HG03558 (cell line): ENCODE measurements at regions not wholly inside any gene's neighbourhood (a gene's known extent, or its start where the extent isn't known, plus 50 kb on each side); places are given as distances from the start of the nearest gene placed in this dataset.
"Not testable (repeated sequence)": the region's sequence is repeated elsewhere in the genome, so short reads cannot be mapped to it uniquely, and the experiment has no call there.

Experiments used
- ATAC-seq: cut with Tn5 transposase; IDR thresholded peaks from one replicate; pipeline ENCODE4 v1.9.1; 2021; ENCODE audit warnings: moderate number of reproducible peaks; ENCODE audit not compliant: unreplicated experiment; ENCODE audit errors: extremely low read depth

GRCh38 chr6:170201361-170201760 lies 89.5 kb downstream of the DLL1 start:
- no peak for ATAC-seq

DNA sequence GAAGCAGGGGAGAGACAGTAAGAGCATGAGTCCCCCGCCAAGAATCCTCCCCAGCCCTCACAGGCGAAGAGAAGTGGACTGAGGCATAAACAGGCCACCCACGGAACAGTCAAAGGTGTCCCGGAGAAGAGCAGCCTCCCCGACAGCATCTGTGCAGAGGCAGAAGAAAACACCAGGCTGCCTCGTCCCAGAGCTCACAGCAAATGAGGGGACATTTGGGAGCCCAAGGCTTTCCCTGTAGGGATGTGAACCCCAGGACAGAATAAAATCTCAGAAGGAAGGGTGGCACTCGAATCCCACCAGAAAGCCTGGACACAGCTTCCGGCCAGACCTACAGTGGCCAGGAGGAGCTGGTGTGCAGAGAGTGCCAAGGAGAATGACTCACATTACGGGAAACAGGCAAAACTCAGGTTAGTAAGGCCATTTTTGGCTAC lies 90.4 kb downstream of the DLL1 start:
- ATAC-seq: no peak

- no peak for ATAC-seq
Observed at GRCh38 chr6:170199716-170200115, 91.2 kb downstream of the DLL1 start.

GRCh38 chr6:170198298-170198697 lies 92.6 kb downstream of the DLL1 start:
- ATAC-seq: no peak

DNA sequence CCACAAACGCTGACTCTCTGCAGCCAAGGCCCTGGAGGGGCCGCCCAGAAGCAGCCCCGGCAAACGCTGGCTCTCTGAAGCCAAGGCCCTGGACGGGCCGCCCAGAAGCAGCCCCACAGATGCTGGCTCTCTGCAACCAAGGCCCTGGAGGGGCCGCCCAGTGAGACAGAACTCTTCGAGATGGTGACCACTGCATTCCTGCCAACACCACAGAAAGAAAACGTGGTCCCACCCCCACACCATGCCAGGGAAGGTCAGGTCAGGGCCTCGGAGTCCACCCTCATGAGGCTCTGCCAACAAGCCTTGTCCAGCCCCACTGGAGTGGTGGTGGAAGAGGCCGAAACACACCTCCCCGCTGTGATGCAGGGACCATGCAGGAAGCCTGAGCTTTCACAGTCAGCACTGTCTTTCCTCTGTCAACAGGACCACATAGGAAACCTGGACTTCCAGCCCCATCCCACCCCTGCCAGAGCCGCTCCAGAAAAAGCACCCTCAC lies 97.5 kb downstream of the DLL1 start:
- ATAC-seq: no peak

- no peak for ATAC-seq
Observed at GRCh38 chr6:170192905-170193304, 98.0 kb downstream of the DLL1 start.

DNA sequence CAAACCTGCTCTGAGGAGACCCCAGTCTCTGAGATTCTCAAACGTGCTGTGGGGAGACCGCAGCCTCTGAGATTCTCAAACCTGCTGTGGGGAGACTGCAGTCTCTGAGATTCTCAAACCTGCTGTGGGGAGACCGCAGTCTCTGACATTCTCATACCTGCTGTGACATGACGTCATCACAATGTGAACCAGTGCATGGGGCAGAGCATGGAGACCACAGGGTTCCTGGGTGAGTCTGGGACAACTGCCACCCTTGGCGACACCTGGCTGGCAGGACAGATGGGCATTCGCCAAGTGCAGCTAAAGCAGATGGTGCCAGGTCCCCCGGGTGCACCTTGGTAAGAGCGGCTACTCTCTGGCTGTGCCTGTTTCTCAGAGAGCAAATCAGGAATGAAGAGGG lies 98.8 kb downstream of the DLL1 start:
- ATAC-seq: not testable (repeated sequence)

- no peak for ATAC-seq
Observed at GRCh38 chr6:170190046-170190445, 100.8 kb downstream of the DLL1 start.

DNA sequence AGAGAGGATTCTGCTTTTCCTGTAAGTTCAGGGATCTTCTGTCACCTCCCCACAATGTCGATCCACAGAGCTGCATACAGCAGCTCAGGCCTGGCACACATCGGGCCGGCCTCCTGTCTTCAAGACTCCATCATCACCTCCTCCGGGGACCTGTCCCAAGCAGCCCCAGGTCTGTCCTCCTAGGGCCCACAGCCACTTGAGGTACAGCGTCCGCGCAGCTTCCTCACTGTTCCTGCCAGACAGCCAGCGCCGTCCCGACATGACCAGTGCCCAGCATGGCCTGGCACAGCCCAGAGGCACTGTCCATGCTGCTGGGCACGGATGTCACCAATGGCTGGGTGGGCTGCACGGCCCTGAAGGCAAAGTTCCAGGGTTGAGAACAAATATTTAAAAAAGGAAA lies 101.6 kb downstream of the DLL1 start:
- ATAC-seq: no peak

DNA sequence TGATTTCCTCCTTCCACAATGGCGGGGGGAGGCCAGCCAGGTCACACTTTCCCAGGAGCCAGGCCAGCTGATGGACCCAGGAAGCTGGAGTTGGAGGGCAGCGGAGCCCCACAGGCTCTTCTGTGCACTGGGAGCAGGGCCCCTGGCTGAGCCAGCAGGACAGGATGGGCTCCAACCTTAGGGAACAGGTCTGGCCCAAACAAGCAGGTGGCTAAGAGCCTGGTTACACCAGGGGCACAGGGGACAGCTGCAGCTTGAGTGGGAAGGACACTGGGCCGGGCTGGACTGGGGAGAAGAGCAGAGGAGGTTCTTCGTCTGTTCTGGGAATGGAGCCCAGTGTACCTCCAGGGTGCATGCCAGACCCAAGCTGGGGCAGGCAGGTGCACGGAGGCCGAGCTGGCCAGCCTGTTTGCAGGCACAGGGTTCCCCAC lies 102.3 kb downstream of the DLL1 start:
- ATAC-seq: no peak

- no peak for ATAC-seq
Observed at GRCh38 chr6:170187669-170188566, 103.0 kb downstream of the DLL1 start.

DNA sequence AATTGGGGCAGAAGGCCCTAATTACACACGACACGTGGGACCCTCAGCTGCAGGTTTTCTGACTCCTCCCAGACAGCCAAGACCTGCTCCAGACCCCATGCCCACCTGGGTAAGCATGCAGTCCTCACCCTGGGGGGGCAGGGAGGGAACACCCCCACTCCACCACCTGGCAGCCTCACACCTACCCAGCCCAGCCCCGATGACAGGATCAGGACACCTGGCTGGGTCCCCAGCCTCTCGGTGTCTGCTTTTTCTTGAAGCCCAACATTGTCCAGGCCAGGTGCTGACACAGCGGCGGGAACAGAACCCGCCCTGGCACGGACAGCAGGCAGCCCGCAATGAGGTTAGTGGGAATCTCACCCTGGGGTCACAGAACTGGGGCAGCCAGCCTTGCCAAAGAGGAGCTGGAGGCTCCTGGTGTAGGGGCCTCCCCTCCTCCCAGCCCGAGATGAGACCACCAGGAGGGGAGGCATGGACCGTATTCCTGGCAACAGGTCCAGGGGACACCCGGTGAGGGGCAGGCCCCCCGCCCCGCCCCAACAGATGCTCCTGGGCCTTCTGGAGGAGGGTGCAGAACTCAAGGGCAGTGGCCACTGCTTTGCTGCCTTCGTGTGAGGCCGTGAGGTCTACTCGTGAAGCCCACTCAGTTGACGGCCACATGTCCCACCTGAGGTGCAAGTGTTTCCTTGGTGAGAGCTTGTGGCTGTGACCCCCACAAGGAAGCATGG lies 103.8 kb downstream of the DLL1 start:
- ATAC-seq: no peak

- ATAC-seq: no peak
Observed at GRCh38 chr6:170186006-170186935, 104.6 kb downstream of the DLL1 start.

DNA sequence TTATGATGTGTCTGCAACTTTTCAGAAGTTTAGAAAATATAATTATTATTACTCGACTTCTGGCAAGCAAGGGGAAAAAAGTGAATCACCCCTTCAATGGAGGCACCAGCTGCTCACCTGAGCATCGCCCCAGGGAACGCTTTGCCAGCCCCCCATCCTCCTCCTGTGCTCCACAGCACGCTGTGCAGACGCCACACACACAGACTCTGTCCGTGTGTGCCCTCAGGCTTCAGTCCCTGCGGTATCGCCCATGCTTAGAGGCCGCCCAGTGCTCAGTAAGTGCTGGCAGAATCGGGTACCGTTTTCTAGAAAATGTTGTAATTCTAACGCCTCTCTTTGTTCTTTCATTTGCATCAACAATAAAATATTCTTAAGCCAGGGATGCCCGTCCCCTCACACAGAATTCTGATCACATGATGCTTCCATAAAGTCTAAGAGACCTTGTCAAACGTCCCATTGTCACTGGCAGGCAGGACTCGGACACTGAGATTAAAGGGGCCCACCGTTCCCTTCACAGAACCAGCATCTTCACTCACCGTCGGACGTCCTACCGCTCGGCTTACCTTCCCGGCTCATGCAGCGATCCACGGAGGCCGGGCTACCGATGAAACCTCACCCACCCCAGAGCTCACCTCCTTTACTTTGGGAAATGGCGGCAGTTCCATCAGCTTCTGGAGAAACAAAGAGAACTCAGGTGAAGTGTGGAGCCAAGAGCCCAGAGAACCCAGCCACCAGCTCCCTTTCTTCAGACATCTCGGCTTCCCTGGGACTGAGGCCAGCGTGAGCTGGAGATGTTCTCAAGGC lies 105.5 kb downstream of the DLL1 start:
- ATAC-seq: no peak

GRCh38 chr6:170184316-170184715 lies 106.6 kb downstream of the DLL1 start:
- ATAC-seq: no peak

GRCh38 chr6:170183521-170183920 lies 107.4 kb downstream of the DLL1 start:
- no peak for ATAC-seq

- no peak for ATAC-seq
Observed at GRCh38 chr6:170182781-170183120, 108.1 kb downstream of the DLL1 start.

DNA sequence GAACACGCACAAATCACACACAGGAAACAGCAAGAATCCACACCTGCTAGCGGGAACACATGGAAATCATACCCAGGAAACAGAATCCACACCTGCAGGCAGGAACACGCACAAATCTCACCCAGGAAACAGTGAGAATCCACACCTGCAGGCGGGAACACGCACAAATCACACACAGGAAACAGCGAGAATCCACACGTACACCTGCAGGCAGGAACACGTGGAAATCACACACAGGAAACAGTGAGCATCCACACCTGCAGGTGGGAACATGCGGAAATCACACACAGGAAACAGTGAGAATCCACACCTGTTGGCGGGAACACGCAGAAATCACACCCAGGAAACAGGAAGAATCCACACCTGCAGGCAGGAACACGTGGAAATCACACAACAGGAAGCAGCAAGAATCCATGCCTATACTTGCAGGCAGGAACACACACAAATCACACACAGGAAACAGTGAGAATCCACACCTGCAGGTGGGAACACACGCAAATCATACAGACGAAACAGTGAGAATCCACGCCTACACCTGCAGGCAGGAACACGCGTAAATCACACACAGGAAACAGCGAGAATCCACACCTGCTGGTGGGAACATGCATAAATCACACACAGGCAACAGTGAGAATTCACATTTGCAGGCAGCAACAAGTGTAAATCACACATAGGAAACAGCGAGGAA lies 108.6 kb downstream of the DLL1 start:
- ATAC-seq: no peak

DNA sequence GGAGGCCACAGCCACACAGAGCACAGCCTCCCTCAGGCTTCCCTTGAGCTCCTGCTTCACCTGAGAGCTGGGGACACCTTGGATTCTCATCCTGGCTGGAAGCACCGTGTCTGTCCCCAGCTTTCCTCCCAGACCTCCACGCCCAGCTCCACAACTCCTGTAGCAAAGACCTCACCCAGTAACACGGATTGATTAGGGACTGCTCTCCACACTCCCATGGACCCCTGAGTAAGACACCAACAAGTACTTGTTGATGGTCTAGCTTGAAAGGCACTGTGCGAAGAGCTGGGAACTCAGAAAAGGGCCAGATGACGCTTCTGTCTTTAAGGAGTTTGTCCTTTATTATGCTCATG lies 109.6 kb downstream of the DLL1 start:
- ATAC-seq: no peak
